ENCODE measurements at regions not wholly inside any gene's neighbourhood (a gene's known extent, or its start where the extent isn't known, plus 50 kb on each side); places are given as distances from the start of the nearest gene placed in this dataset.
A peak's percentile ranks its signal among the peaks of the same experiment; 100 is the strongest.
"Not testable (repeated sequence)": the region's sequence is repeated elsewhere in the genome, so short reads cannot be mapped to it uniquely, and the experiment has no call there.

GRCh38 chr1:181247-182216 is 269.9 kb downstream of the OR4F29 start:
- in situ Hi-C loops (cut with HindIII; ENCODE audit: low pct_unique_long_range_greater_than_20kb, low sequenced_read_pairs); BruUV-seq (replicated peaks); H3K36me3 ChIP-seq (ENCODE audit: control insufficient read depth, insufficient read depth, low read length); H3K9me3 ChIP-seq (ENCODE audit: control insufficient read depth, insufficient read depth, low read depth, low read length); CTCF ChIA-PET; H3K4me1 ChIP-seq (ENCODE audit: control insufficient read depth, insufficient read depth, low read length); H3K4me3 ChIP-seq (ENCODE audit: low read depth in 2 of 2, low read length in 2 of 2); ATAC-seq; H3K27me3 ChIP-seq (ENCODE audit: control insufficient read depth, insufficient read depth, low read length); DNase-seq (ENCODE audit: low read depth, low spot score); intact Hi-C loops (cut with micrococcal nuclease; ENCODE audit: unreplicated experiment); POLR2A ChIA-PET; H3K27ac ChIP-seq (ENCODE audit: low read length): not testable (repeated sequence)
- peak; percentile 38 for TF ChIP-seq CTCF (IDR thresholded peaks at IDR 0.05)

GRCh38 chr1:180749-181205 is 270.7 kb downstream of the OR4F29 start:
- BruUV-seq (replicated peaks); H3K4me1 ChIP-seq (ENCODE audit: control insufficient read depth, insufficient read depth, low read length); DNase-seq (ENCODE audit: low read depth, low spot score); H3K9me3 ChIP-seq (ENCODE audit: control insufficient read depth, insufficient read depth, low read depth, low read length); H3K27ac ChIP-seq (ENCODE audit: low read length); H3K27me3 ChIP-seq (ENCODE audit: control insufficient read depth, insufficient read depth, low read length); CTCF ChIA-PET; POLR2A ChIA-PET; H3K4me3 ChIP-seq (ENCODE audit: low read depth in 2 of 2, low read length in 2 of 2); in situ Hi-C loops (cut with HindIII; ENCODE audit: low pct_unique_long_range_greater_than_20kb, low sequenced_read_pairs); ATAC-seq; intact Hi-C loops (cut with micrococcal nuclease; ENCODE audit: unreplicated experiment); H3K36me3 ChIP-seq (ENCODE audit: control insufficient read depth, insufficient read depth, low read length): not testable (repeated sequence)

DNA sequence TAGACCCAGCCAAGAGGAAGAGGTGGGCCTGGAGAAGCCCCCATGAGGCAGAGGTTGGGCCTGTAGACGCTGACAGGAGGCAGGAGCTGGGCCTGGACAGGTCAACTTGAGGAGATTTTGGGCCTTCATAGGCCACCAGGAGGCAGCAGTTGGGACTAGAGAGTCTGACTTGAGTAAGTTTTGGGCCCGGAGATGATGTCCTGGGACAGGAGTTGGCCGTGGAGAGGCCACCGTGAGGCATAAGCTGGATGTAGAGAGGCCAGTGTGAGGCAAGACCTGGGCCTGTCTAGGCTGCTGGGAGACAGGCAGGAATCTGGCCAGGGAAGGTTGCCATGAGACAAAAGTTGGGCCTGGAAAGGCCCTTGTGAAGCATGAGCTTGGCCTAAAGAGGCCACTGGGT is 312.6 kb downstream of the OR4F29 start:
- H3K27ac ChIP-seq (ENCODE audit: low read length); DNase-seq (ENCODE audit: low read depth, low spot score); BruUV-seq (replicated peaks); H3K4me1 ChIP-seq (ENCODE audit: control insufficient read depth, insufficient read depth, low read length); H3K27me3 ChIP-seq (ENCODE audit: control insufficient read depth, insufficient read depth, low read length); POLR2A ChIA-PET; ATAC-seq; H3K36me3 ChIP-seq (ENCODE audit: control insufficient read depth, insufficient read depth, low read length); H3K4me3 ChIP-seq (ENCODE audit: low read depth in 2 of 2, low read length in 2 of 2); CTCF ChIA-PET; H3K9me3 ChIP-seq (ENCODE audit: control insufficient read depth, insufficient read depth, low read depth, low read length); intact Hi-C loops (cut with micrococcal nuclease; ENCODE audit: unreplicated experiment); in situ Hi-C loops (cut with HindIII; ENCODE audit: low pct_unique_long_range_greater_than_20kb, low sequenced_read_pairs): not testable (repeated sequence)

GRCh38 chr1:137664-138063 is 313.8 kb downstream of the OR4F29 start:
- POLR2A ChIA-PET; H3K36me3 ChIP-seq (ENCODE audit: control insufficient read depth, insufficient read depth, low read length); CTCF ChIA-PET; H3K27ac ChIP-seq (ENCODE audit: low read length); BruUV-seq (replicated peaks); H3K4me1 ChIP-seq (ENCODE audit: control insufficient read depth, insufficient read depth, low read length); H3K27me3 ChIP-seq (ENCODE audit: control insufficient read depth, insufficient read depth, low read length); ATAC-seq; intact Hi-C loops (cut with micrococcal nuclease; ENCODE audit: unreplicated experiment); H3K9me3 ChIP-seq (ENCODE audit: control insufficient read depth, insufficient read depth, low read depth, low read length); DNase-seq (ENCODE audit: low read depth, low spot score); H3K4me3 ChIP-seq (ENCODE audit: low read depth in 2 of 2, low read length in 2 of 2); in situ Hi-C loops (cut with HindIII; ENCODE audit: low pct_unique_long_range_greater_than_20kb, low sequenced_read_pairs): not testable (repeated sequence)

DNA sequence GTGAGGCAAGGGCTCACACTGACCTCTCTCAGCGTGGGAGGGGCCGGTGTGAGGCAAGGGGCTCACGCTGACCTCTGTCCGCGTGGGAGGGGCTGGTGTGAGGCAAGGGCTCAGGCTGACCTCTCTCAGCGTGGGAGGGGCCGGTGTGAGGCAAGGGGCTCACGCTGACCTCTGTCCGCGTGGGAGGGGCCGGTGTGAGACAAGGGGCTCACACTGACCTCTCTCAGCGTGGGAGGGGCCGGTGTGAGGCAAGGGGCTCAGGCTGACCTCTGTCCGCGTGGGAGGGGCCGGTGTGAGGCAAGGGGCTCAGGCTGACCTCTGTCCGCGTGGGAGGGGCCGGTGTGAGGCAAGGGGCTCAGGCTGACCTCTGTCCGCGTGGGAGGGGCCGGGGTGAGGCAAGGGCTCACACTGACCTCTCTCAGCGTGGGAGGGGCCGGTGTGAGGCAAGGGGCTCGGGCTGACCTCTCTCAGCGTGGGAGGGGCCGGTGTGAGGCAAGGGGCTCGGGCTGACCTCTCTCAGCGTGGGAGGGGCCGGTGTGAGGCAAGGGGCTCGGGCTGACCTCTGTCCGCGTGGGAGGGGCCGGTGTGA is 315.0 kb downstream of the OR4F29 start:
- POLR2A ChIA-PET; H3K9me3 ChIP-seq (ENCODE audit: control insufficient read depth, insufficient read depth, low read depth, low read length); H3K4me3 ChIP-seq (ENCODE audit: low read depth in 2 of 2, low read length in 2 of 2); DNase-seq (ENCODE audit: low read depth, low spot score); in situ Hi-C loops (cut with HindIII; ENCODE audit: low pct_unique_long_range_greater_than_20kb, low sequenced_read_pairs); CTCF ChIA-PET; intact Hi-C loops (cut with micrococcal nuclease; ENCODE audit: unreplicated experiment); H3K36me3 ChIP-seq (ENCODE audit: control insufficient read depth, insufficient read depth, low read length); H3K27me3 ChIP-seq (ENCODE audit: control insufficient read depth, insufficient read depth, low read length); H3K27ac ChIP-seq (ENCODE audit: low read length); H3K4me1 ChIP-seq (ENCODE audit: control insufficient read depth, insufficient read depth, low read length); ATAC-seq; BruUV-seq (replicated peaks): not testable (repeated sequence)

GRCh38 chr1:134936-135335 is 316.5 kb downstream of the OR4F29 start:
- H3K36me3 ChIP-seq (ENCODE audit: control insufficient read depth, insufficient read depth, low read length); CTCF ChIA-PET; in situ Hi-C loops (cut with HindIII; ENCODE audit: low pct_unique_long_range_greater_than_20kb, low sequenced_read_pairs); H3K4me3 ChIP-seq (ENCODE audit: low read depth in 2 of 2, low read length in 2 of 2); BruUV-seq (replicated peaks); H3K27ac ChIP-seq (ENCODE audit: low read length); DNase-seq (ENCODE audit: low read depth, low spot score); intact Hi-C loops (cut with micrococcal nuclease; ENCODE audit: unreplicated experiment); POLR2A ChIA-PET; H3K27me3 ChIP-seq (ENCODE audit: control insufficient read depth, insufficient read depth, low read length); H3K9me3 ChIP-seq (ENCODE audit: control insufficient read depth, insufficient read depth, low read depth, low read length); ATAC-seq; H3K4me1 ChIP-seq (ENCODE audit: control insufficient read depth, insufficient read depth, low read length): not testable (repeated sequence)

GRCh38 chr1:118440-118839 is 333.0 kb downstream of the OR4F29 start:
- H3K4me3 ChIP-seq (ENCODE audit: low read depth in 2 of 2, low read length in 2 of 2); H3K4me1 ChIP-seq (ENCODE audit: control insufficient read depth, insufficient read depth, low read length); H3K36me3 ChIP-seq (ENCODE audit: control insufficient read depth, insufficient read depth, low read length); intact Hi-C loops (cut with micrococcal nuclease; ENCODE audit: unreplicated experiment); in situ Hi-C loops (cut with HindIII; ENCODE audit: low pct_unique_long_range_greater_than_20kb, low sequenced_read_pairs); POLR2A ChIA-PET; CTCF ChIA-PET; BruUV-seq (replicated peaks); H3K9me3 ChIP-seq (ENCODE audit: control insufficient read depth, insufficient read depth, low read depth, low read length); H3K27me3 ChIP-seq (ENCODE audit: control insufficient read depth, insufficient read depth, low read length); DNase-seq (ENCODE audit: low read depth, low spot score); H3K27ac ChIP-seq (ENCODE audit: low read length); ATAC-seq: not testable (repeated sequence)

Data from Panc1 (cell line).